ENCODE measurements at regions not wholly inside any gene's neighbourhood (a gene's known extent, or its start where the extent isn't known, plus 50 kb on each side); places are given as distances from the start of the nearest gene placed in this dataset.

DNA sequence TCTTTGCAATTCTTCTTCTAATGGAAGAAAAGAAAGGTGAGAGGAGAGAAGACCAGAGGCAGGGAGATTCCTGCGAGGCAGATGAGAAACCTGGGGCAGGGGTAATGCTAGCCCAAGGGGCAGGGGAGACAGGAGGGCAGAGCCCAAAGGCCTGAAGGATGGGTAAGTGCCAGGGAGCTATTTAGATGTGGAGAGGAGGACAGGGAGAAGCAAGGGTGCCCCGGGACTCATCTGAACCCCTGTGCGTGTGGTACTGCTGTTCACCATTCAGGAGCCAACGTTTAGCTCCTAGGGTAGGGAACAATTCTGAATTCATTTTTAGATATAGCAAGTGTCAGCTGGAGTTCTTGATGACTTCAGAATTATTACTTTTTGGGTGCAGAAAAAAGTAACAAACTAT is 122.7 kb upstream of the ALDH1B1 start:
- peaks cover 82% of the 10 kb centered on the region for H3K27me3 Mint-ChIP-seq (ENCODE audit: low read depth)
- Histone ChIP-seq H2AK5ac (ENCODE audit: insufficient read length, low read length) (no peak overlapping the region), H2BK15ac (ENCODE audit: low read depth, low read length) (no peak overlapping the region), H2BK120ac (ENCODE audit: low read depth, low read length, poor library complexity, severe bottlenecking) (no peak overlapping the region), H3K79me1 (ENCODE audit: insufficient read depth, low read depth, low read length, poor library complexity, severe bottlenecking) (no peaks in the 10 kb centered on the region), H2AFZ (ENCODE audit: low read length) (no peak overlapping the region), H3K79me2 (ENCODE audit: insufficient read depth, low read length) (no peaks in the 10 kb centered on the region), H4K91ac (ENCODE audit: insufficient read length, low read depth, low read length) (no peak overlapping the region), H3K23me2 (ENCODE audit: insufficient read length, low read depth, low read length, poor library complexity, severe bottlenecking) (no peaks in the 10 kb centered on the region), H4K20me1 (ENCODE audit: control insufficient read depth, insufficient read depth, insufficient read length) (no peaks in the 10 kb centered on the region), H4K8ac (replicated peaks; ENCODE audit: insufficient read length, low read depth, low read length) (no peak overlapping the region), H3K14ac (ENCODE audit: insufficient read depth, low read length) (no peak overlapping the region), H3K23ac (ENCODE audit: insufficient read length, low read depth, low read length) (no peak overlapping the region), H2BK20ac (ENCODE audit: low read depth, low read length, poor library complexity, severe bottlenecking) (no peak overlapping the region), H3K18ac (ENCODE audit: insufficient read length, low read depth, low read length) (no peak overlapping the region), H3K4me1 (ENCODE audit: insufficient read depth, low read length) (no peaks in the 10 kb centered on the region), H3K4me2 (ENCODE audit: insufficient read depth, insufficient read length, low read length) (no peak overlapping the region), H2BK5ac (ENCODE audit: insufficient read length, low read length) (no peak overlapping the region), H3K56ac (ENCODE audit: insufficient read length, low read depth, low read length) (no peak overlapping the region), H3K9me3 (ENCODE audit: control insufficient read depth, low read depth, low read length) (no peaks in the 10 kb centered on the region), H3K27ac (ENCODE audit: insufficient read length, low read depth, low read length) (no peak overlapping the region), H4K5ac (ENCODE audit: insufficient read length, low read depth, low read length) (no peak overlapping the region), H3T11ph (ENCODE audit: low read length) (no peak overlapping the region), H3K4ac (ENCODE audit: low read depth, low read length) (no peak overlapping the region), H2BK12ac (ENCODE audit: insufficient read length, low read depth, low read length) (no peak overlapping the region), H3K27me3 (ENCODE audit: insufficient read depth, low read length) (no peaks in the 10 kb centered on the region), H3K9ac (ENCODE audit: extremely low read depth, insufficient read length, low read length) (no peak overlapping the region)
- no peaks in the 10 kb centered on the region for H3K36me3 Mint-ChIP-seq (ENCODE audit: insufficient read depth in 1 of 3, low read depth in 3 of 3)
- peaks cover 5 to 10% of the 10 kb centered on the region in 2 experiments; a peak in 4 of 5 replicates for H3K9me3 Mint-ChIP-seq
- WGBS (ENCODE audit: extremely low coverage, insufficient read length, low lambda C conversion rate), result no CpG with 5 or more reads among the region's 4 CpGs
- H3K4me3 Mint-ChIP-seq, result no peak overlapping the region
- no peak overlapping the region; a peak in 2 of 7 replicates for H3K27ac Mint-ChIP-seq
- H3K4me1 Mint-ChIP-seq, result no peaks in the 10 kb centered on the region
- TF ChIP-seq, protein P1, sequence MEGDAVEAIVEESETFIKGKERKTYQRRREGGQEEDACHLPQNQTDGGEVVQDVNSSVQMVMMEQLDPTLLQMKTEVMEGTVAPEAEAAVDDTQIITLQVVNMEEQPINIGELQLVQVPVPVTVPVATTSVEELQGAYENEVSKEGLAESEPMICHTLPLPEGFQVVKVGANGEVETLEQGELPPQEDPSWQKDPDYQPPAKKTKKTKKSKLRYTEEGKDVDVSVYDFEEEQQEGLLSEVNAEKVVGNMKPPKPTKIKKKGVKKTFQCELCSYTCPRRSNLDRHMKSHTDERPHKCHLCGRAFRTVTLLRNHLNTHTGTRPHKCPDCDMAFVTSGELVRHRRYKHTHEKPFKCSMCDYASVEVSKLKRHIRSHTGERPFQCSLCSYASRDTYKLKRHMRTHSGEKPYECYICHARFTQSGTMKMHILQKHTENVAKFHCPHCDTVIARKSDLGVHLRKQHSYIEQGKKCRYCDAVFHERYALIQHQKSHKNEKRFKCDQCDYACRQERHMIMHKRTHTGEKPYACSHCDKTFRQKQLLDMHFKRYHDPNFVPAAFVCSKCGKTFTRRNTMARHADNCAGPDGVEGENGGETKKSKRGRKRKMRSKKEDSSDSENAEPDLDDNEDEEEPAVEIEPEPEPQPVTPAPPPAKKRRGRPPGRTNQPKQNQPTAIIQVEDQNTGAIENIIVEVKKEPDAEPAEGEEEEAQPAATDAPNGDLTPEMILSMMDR (conservative IDR thresholded peaks at IDR 0.05), result no peak
- no peak for DNase-seq

Measured in H9 (cell line).